ENCODE measurements at regions not wholly inside any gene's neighbourhood (a gene's known extent, or its start where the extent isn't known, plus 50 kb on each side); places are given as distances from the start of the nearest gene placed in this dataset.
"Not testable (repeated sequence)": the region's sequence is repeated elsewhere in the genome, so short reads cannot be mapped to it uniquely, and the experiment has no call there.

DNA sequence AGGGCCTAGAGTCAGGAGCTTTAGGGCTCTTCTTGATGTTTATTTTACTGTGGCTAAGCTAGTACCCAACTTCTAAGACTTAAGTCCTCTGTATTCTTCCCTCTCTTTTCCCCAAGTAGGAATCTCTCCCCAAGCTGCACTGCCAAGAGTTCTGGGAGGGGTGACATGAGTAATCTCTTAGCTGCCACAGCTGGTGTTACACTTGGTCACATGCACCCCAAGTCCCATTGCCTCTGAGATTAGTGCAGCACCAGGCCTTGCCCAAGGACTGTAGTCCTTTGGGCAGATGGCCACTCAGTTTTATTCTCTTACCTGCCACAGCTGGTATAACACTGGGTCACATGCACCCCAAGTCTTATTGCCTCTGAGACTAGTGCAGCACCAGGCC, 114.7 kb upstream of the RIOK2 start:
- Mint-ChIP-seq H3K27me3 (ENCODE audit: low read depth) (no peaks in the 10 kb centered on the region), H3K9me3 (ENCODE audit: low read depth) (no peaks in the 10 kb centered on the region), H3K36me3 (ENCODE audit: low read depth) (peaks cover 2% of the 10 kb centered on the region), H3K4me1 (ENCODE audit: low read depth) (no peaks in the 10 kb centered on the region), H3K27ac (ENCODE audit: unreplicated experiment) (no peak overlapping the region), H3K4me3 (ENCODE audit: unreplicated experiment) (no peak overlapping the region)
- no peak for TF ChIP-seq CTCF (IDR thresholded peaks at IDR 0.05)
- DNase-seq (ENCODE audit: low spot score) = no peak

GRCh38 chr5:97301181-97301580, 118.1 kb upstream of the RIOK2 start:
- H3K4me1 Mint-ChIP-seq (ENCODE audit: low read depth); H3K27ac Mint-ChIP-seq (ENCODE audit: unreplicated experiment); H3K36me3 Mint-ChIP-seq (ENCODE audit: low read depth); H3K27me3 Mint-ChIP-seq (ENCODE audit: low read depth); H3K4me3 Mint-ChIP-seq (ENCODE audit: unreplicated experiment); H3K9me3 Mint-ChIP-seq (ENCODE audit: low read depth): not testable (repeated sequence)
- DNase-seq (ENCODE audit: low spot score) = peak; percentile 87

DNA sequence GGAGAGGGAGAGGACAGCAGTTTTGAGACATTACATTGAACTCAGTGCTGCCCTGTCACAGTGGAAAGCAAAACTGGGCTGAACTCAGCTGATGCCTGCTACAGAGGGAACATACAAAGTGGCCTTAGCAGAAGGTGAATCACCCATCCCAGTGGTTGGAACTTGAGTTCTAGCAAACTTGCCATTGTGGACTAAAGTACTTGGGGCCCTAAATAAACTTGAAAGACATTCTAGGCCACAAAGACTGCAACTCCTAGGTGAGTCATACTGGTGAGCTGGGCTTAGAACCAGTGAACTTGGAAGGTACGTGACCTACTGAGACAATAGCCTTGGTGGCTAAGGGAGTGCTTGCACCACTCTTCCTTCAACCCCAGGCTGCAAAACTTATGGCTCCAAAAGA, 155.7 kb upstream of the RIOK2 start:
- H3K4me3 Mint-ChIP-seq (ENCODE audit: unreplicated experiment) = no peak overlapping the region
- H3K27ac Mint-ChIP-seq (ENCODE audit: unreplicated experiment) = no peak overlapping the region
- no peaks in the 10 kb centered on the region for H3K4me1 Mint-ChIP-seq (ENCODE audit: low read depth)
- peaks cover 24% of the 10 kb centered on the region for H3K9me3 Mint-ChIP-seq (ENCODE audit: low read depth)
- no peak for TF ChIP-seq CTCF (IDR thresholded peaks at IDR 0.05)
- no peaks in the 10 kb centered on the region for H3K27me3 Mint-ChIP-seq (ENCODE audit: low read depth)
- no peaks in the 10 kb centered on the region for H3K36me3 Mint-ChIP-seq (ENCODE audit: low read depth)
- no peak for DNase-seq (ENCODE audit: low spot score)

DNA sequence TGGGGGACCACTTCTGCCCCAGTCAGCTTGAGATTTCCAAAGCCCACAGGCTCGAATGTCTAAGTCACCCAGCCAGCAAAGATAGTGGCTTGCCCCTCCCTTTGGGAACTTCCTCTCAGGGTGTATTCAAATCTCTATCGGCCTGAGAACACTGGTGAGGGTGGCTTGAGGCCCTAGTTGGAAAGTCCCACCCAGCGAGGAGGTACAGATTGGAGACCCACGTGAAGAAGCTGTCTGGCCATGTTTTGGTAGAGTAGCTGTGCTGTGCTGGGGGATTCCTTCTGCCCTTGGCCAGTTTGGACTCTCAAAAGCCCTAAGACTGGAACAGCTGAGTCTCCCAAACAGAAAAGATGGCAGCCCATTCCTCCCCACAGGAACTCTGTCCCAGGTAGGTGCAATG, 172.7 kb upstream of the RIOK2 start:
- peaks cover 33% of the 10 kb centered on the region for H3K9me3 Mint-ChIP-seq (ENCODE audit: low read depth)
- no peaks in the 10 kb centered on the region for H3K4me1 Mint-ChIP-seq (ENCODE audit: low read depth)
- H3K27me3 Mint-ChIP-seq (ENCODE audit: low read depth) = no peaks in the 10 kb centered on the region
- no peak overlapping the region for H3K27ac Mint-ChIP-seq (ENCODE audit: unreplicated experiment)
- DNase-seq (ENCODE audit: low spot score) = no peak
- H3K36me3 Mint-ChIP-seq (ENCODE audit: low read depth) = peaks cover 9% of the 10 kb centered on the region
- no peak overlapping the region for H3K4me3 Mint-ChIP-seq (ENCODE audit: unreplicated experiment)
- TF ChIP-seq CTCF (IDR thresholded peaks at IDR 0.05) = no peak

- H3K4me3 Mint-ChIP-seq (ENCODE audit: unreplicated experiment) = no peak overlapping the region
Observed at GRCh38 chr5:97363577-97363976, 180.5 kb upstream of the RIOK2 start.

More at GRCh38 chr5:97363577-97363976, 180.5 kb upstream of the RIOK2 start:
- DNase-seq (ENCODE audit: low spot score) = no peak
- peaks cover 6% of the 10 kb centered on the region for H3K36me3 Mint-ChIP-seq (ENCODE audit: low read depth)
- H3K27ac Mint-ChIP-seq (ENCODE audit: unreplicated experiment) = no peak overlapping the region
- H3K27me3 Mint-ChIP-seq (ENCODE audit: low read depth) = no peaks in the 10 kb centered on the region
- H3K4me1 Mint-ChIP-seq (ENCODE audit: low read depth) = no peaks in the 10 kb centered on the region
- TF ChIP-seq CTCF (IDR thresholded peaks at IDR 0.05) = no peak
- H3K9me3 Mint-ChIP-seq (ENCODE audit: low read depth) = peaks cover 19% of the 10 kb centered on the region

All from chondrocyte (in vitro differentiated cells).